CD4-positive, CD25-positive, alpha-beta regulatory T cell (primary cell): ENCODE measurements at regions not wholly inside any gene's neighbourhood (a gene's known extent, or its start where the extent isn't known, plus 50 kb on each side); places are given as distances from the start of the nearest gene placed in this dataset.

Experiments used
- ATAC-seq, 2 donors: fragments of 150-1000 bp; cut with Tn5 transposase; one replicate each; pipeline ENCODE4 v1.10.0; 2021; ENCODE audit warnings: low read depth in 2 of 2, moderate number of reproducible peaks in 2 of 2, moderate library complexity in 1 of 2
- DNase-seq, 3 donors: peaks; one replicate each; pipeline versions ENCODE4 v3.0.0 to v3.0.0-alpha.2; 2012 to 2022; ENCODE audit warnings: mixed read lengths in 1 of 3
- H3K27ac ChIP-seq: one replicate; pipeline ENCODE4 v1.7.0; 2013; ENCODE audit warnings: mild to moderate bottlenecking, low read length; ENCODE audit not compliant: insufficient read depth, poor library complexity, severe bottlenecking
- H3K27me3 ChIP-seq: one replicate; pipeline ENCODE4 v1.7.0; 2013; ENCODE audit warnings: low read length; ENCODE audit not compliant: control insufficient read depth, insufficient read depth
- H3K36me3 ChIP-seq: one replicate; pipeline ENCODE4 v1.7.0; 2013; ENCODE audit warnings: mild to moderate bottlenecking, low read length, moderate library complexity; ENCODE audit not compliant: control insufficient read depth, insufficient read depth
- H3K4me1 ChIP-seq: 2 replicates; pipeline ENCODE4 v1.7.0; 2013; ENCODE audit warnings: mild to moderate bottlenecking, low read length; ENCODE audit not compliant: insufficient read depth, control insufficient read depth, poor library complexity, severe bottlenecking
- H3K4me3 ChIP-seq: one replicate; pipeline ENCODE4 v1.7.0; 2013; ENCODE audit warnings: low read depth, mild to moderate bottlenecking, low read length, moderate library complexity
- H3K9me3 ChIP-seq, 2 experiments: 1 replicate in 1 of 2; 2 replicates in 1 of 2; pipeline ENCODE4 v1.7.0; 2013; ENCODE audit warnings: low read length in 2 of 2, mild to moderate bottlenecking in 1 of 2, moderate library complexity in 1 of 2; ENCODE audit not compliant: control insufficient read depth in 2 of 2
- H3K27ac Mint-ChIP-seq, 3 donors: one replicate each; pipeline ENCODE4 v1.8.0; 2020 to 2022; ENCODE audit warnings: mild to moderate bottlenecking in 3 of 3, mixed read lengths in 3 of 3, moderate library complexity in 2 of 3
- H3K27me3 Mint-ChIP-seq: one replicate; pipeline ENCODE4 v1.8.0; 2022; ENCODE audit warnings: mild to moderate bottlenecking, mixed read lengths
- H3K36me3 Mint-ChIP-seq: one replicate; pipeline ENCODE4 v1.8.0; 2020; ENCODE audit warnings: mixed read lengths
- H3K4me1 Mint-ChIP-seq, 4 donors: one replicate each; pipeline ENCODE4 v1.8.0; 2020 to 2022; ENCODE audit warnings: mixed read lengths in 4 of 4, mild to moderate bottlenecking in 1 of 4
- H3K4me3 Mint-ChIP-seq, 4 donors: one replicate each; pipeline ENCODE4 v1.8.0; 2020 to 2022; ENCODE audit warnings: mild to moderate bottlenecking in 4 of 4, mixed read lengths in 4 of 4, moderate library complexity in 3 of 4
- H3K9me3 Mint-ChIP-seq, 7 donors: one replicate each; pipeline ENCODE4 v1.8.0; 2020 to 2022; ENCODE audit warnings: mixed read lengths in 7 of 7, mild to moderate bottlenecking in 3 of 7, moderate library complexity in 2 of 7

DNA sequence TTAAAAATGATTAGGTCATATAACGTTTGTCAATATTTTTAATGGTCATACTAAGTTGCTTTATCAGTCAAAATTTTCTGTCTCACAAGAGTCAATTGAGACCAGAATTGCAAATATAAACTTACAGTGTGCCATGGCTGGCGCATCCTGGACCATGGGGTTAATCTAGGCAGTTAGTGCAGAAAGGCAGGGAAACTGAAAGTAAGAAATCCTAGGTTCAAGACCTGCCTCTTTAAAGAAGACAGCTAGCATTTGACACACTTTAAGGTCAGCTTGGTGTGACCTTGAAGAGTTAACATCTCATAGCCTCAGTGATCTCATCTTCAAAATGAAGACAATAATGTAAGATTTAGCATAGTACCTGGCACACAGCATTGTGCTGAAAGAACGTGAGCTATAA is 210.0 kb upstream of the DAB1 start:
- H3K36me3 ChIP-seq = no peaks in the 10 kb centered on the region
- no peak for ATAC-seq

GRCh38 chr1:57633056-57633455 is 209.2 kb upstream of the DAB1 start:
- Histone ChIP-seq H3K27ac (no peak overlapping the region), H3K27me3 (no peaks in the 10 kb centered on the region), H3K36me3 (no peaks in the 10 kb centered on the region), H3K4me1 (no peaks in the 10 kb centered on the region), H3K9me3 (no peaks in the 10 kb centered on the region), H3K4me3 (no peak overlapping the region)
- ATAC-seq = no peak
- Mint-ChIP-seq H3K9me3 (peaks cover 0 to 2% (median 0%) of the 10 kb centered on the region in 7 donors), H3K4me1 (no peaks in the 10 kb centered on the region), H3K27ac (peak overlapping the region in 1 of 3 donors; percentile 68), H3K4me3 (no peak overlapping the region), H3K36me3 (no peaks in the 10 kb centered on the region), H3K27me3 (peaks cover 10% of the 10 kb centered on the region)
- no peak for DNase-seq

More for the DNA sequence above, 210.0 kb upstream of the DAB1 start:
- Histone ChIP-seq H3K9me3 (no peaks in the 10 kb centered on the region), H3K4me1 (no peaks in the 10 kb centered on the region), H3K27ac (no peak overlapping the region), H3K27me3 (no peaks in the 10 kb centered on the region), H3K4me3 (no peak overlapping the region)
- H3K27ac Mint-ChIP-seq = no peak overlapping the region
- H3K4me1 Mint-ChIP-seq = no peaks in the 10 kb centered on the region
- peaks cover 0 to 2% (median 0%) of the 10 kb centered on the region in 7 donors for H3K9me3 Mint-ChIP-seq
- H3K4me3 Mint-ChIP-seq = no peak overlapping the region
- peaks cover 10% of the 10 kb centered on the region for H3K27me3 Mint-ChIP-seq
- DNase-seq = no peak
- H3K36me3 Mint-ChIP-seq = no peaks in the 10 kb centered on the region

GRCh38 chr1:57632401-57632800 is 208.5 kb upstream of the DAB1 start:
- no peak overlapping the region for H3K27ac Mint-ChIP-seq

GRCh38 chr1:57627612-57628011 is 203.8 kb upstream of the DAB1 start:
- H3K9me3 Mint-ChIP-seq = peaks cover 0 to 2% (median 0%) of the 10 kb centered on the region in 7 donors
- peaks cover 10% of the 10 kb centered on the region for H3K27me3 Mint-ChIP-seq
- no peaks in the 10 kb centered on the region for H3K36me3 ChIP-seq
- no peak overlapping the region for H3K27ac Mint-ChIP-seq
- H3K4me1 ChIP-seq = no peaks in the 10 kb centered on the region
- no peak for DNase-seq
- H3K27ac ChIP-seq = no peak overlapping the region
- H3K4me1 Mint-ChIP-seq = no peaks in the 10 kb centered on the region
- no peak for ATAC-seq
- H3K9me3 ChIP-seq = no peaks in the 10 kb centered on the region
- H3K27me3 ChIP-seq = no peaks in the 10 kb centered on the region
- no peak overlapping the region for H3K4me3 ChIP-seq
- no peaks in the 10 kb centered on the region for H3K36me3 Mint-ChIP-seq
- H3K4me3 Mint-ChIP-seq = no peak overlapping the region

More at GRCh38 chr1:57632401-57632800, 208.5 kb upstream of the DAB1 start:
- no peaks in the 10 kb centered on the region for H3K4me1 ChIP-seq
- no peaks in the 10 kb centered on the region for H3K4me1 Mint-ChIP-seq
- no peak overlapping the region for H3K4me3 Mint-ChIP-seq
- H3K4me3 ChIP-seq = no peak overlapping the region
- peaks cover 10% of the 10 kb centered on the region for H3K27me3 Mint-ChIP-seq
- no peak for DNase-seq
- H3K36me3 ChIP-seq = no peaks in the 10 kb centered on the region
- H3K9me3 Mint-ChIP-seq = peaks cover 0 to 2% (median 0%) of the 10 kb centered on the region in 7 donors
- no peak for ATAC-seq
- H3K36me3 Mint-ChIP-seq = no peaks in the 10 kb centered on the region
- no peaks in the 10 kb centered on the region for H3K27me3 ChIP-seq
- no peak overlapping the region for H3K27ac ChIP-seq
- H3K9me3 ChIP-seq = no peaks in the 10 kb centered on the region

GRCh38 chr1:57623791-57624538 is 200.1 kb upstream of the DAB1 start:
- Histone ChIP-seq H3K27ac (no peak overlapping the region), H3K27me3 (no peaks in the 10 kb centered on the region), H3K9me3 (no peaks in the 10 kb centered on the region), H3K4me3 (no peak overlapping the region), H3K4me1 (no peaks in the 10 kb centered on the region), H3K36me3 (no peaks in the 10 kb centered on the region)
- ATAC-seq (no peak), DNase-seq (no peak)
- Mint-ChIP-seq H3K36me3 (no peaks in the 10 kb centered on the region), H3K4me1 (no peaks in the 10 kb centered on the region), H3K4me3 (no peak overlapping the region), H3K9me3 (no peaks in the 10 kb centered on the region), H3K27ac (no peak overlapping the region), H3K27me3 (no peaks in the 10 kb centered on the region)

DNA sequence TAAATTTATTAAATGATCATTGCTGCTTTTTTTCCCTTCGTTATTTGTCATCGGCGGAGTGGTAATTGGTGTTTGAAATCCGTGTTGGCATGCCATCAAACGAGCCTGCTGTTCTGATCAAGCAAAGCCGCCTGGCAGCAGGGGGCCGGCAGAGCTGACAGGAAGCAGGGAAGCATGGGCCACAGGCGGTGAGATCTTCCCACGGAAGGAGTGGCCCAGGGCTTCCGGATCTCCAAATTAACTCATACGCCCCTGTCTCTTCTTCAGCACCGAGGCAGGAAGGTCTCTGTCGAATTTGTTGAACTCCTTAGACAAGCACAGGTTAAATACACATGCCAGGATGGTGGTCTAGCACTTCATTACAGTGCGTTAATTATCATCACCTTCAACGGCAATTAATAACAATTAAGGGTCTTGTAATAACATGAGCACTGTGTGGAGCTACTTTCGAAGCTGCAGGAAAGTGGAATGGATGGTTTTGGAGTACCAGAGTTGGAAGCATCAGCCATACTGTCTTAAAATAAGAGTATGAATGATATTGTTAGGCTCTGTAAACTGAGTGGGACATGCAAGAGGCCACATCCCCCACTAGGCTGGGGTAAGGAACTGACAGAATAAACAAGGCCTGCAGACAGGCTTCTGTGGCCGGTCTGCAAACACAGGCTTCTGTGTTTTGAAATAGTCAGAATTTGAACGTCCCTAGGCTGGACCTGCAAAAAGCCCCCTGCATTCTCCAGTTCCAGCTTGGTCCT is 199.4 kb upstream of the DAB1 start:
- no peak overlapping the region for H3K4me3 Mint-ChIP-seq
- no peak overlapping the region for H3K27ac ChIP-seq
- H3K4me1 ChIP-seq = no peaks in the 10 kb centered on the region
- no peaks in the 10 kb centered on the region for H3K27me3 ChIP-seq
- H3K9me3 Mint-ChIP-seq = no peaks in the 10 kb centered on the region
- no peaks in the 10 kb centered on the region for H3K27me3 Mint-ChIP-seq
- H3K4me1 Mint-ChIP-seq = no peaks in the 10 kb centered on the region
- DNase-seq = no peak
- no peaks in the 10 kb centered on the region for H3K36me3 ChIP-seq
- H3K36me3 Mint-ChIP-seq = no peaks in the 10 kb centered on the region
- no peak overlapping the region for H3K4me3 ChIP-seq
- no peak for ATAC-seq
- no peak overlapping the region for H3K27ac Mint-ChIP-seq
- no peaks in the 10 kb centered on the region for H3K9me3 ChIP-seq

DNA sequence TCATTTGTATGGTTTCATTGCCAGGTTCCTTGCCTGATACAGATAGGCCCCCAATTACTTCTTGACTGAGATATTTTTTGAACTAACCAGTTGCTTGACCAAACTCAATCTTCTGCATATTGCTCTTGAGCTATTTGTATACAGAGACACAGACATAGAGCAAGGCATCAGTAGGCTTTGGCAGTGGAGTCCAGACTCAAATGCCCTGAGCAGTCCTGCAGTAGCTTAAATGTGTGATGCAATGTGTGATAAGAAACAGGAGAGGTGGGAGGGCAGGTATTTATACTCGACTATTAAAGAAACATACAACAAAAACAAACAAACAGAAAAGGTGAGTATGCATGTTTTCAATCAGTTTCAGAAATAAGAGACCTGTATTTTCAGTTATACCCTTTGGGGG is 197.9 kb upstream of the DAB1 start:
- Mint-ChIP-seq H3K27me3 (no peaks in the 10 kb centered on the region), H3K27ac (no peak overlapping the region), H3K4me1 (no peaks in the 10 kb centered on the region), H3K36me3 (no peaks in the 10 kb centered on the region), H3K9me3 (no peaks in the 10 kb centered on the region), H3K4me3 (no peak overlapping the region)
- Histone ChIP-seq H3K27me3 (no peaks in the 10 kb centered on the region), H3K4me3 (no peak overlapping the region), H3K4me1 (no peaks in the 10 kb centered on the region), H3K36me3 (no peaks in the 10 kb centered on the region), H3K9me3 (no peaks in the 10 kb centered on the region), H3K27ac (no peak overlapping the region)
- DNase-seq = no peak
- ATAC-seq = no peak

- Mint-ChIP-seq H3K27ac (no peak overlapping the region), H3K27me3 (no peaks in the 10 kb centered on the region), H3K4me3 (no peak overlapping the region), H3K9me3 (no peaks in the 10 kb centered on the region), H3K36me3 (no peaks in the 10 kb centered on the region), H3K4me1 (no peaks in the 10 kb centered on the region)
- ATAC-seq = no peak
- Histone ChIP-seq H3K4me1 (no peaks in the 10 kb centered on the region), H3K36me3 (no peaks in the 10 kb centered on the region), H3K4me3 (no peak overlapping the region), H3K9me3 (no peaks in the 10 kb centered on the region), H3K27me3 (no peaks in the 10 kb centered on the region), H3K27ac (no peak overlapping the region)
- no peak for DNase-seq
These were observed 196.7 kb upstream of the DAB1 start for GRCh38 chr1:57620605-57621004.
